Kidney epithelial cell (primary cell): ENCODE measurements at regions not wholly inside any gene's neighbourhood (a gene's known extent, or its start where the extent isn't known, plus 50 kb on each side); places are given as distances from the start of the nearest gene placed in this dataset.

Source experiments
- DNase-seq: peaks from one replicate; pipeline ENCODE4 v3.0.0-alpha.2; 2010; ENCODE audit warnings: low read depth
- H3K27me3 ChIP-seq: 2 replicates; pipeline ENCODE4 v1.6.0; 2011; ENCODE audit warnings: low read length; ENCODE audit not compliant: control insufficient read depth, insufficient read depth
- H3K36me3 ChIP-seq: 2 replicates; pipeline ENCODE4 v1.5.1; 2011; ENCODE audit warnings: low read length; ENCODE audit not compliant: control insufficient read depth, insufficient read depth
- H3K4me3 ChIP-seq: 2 replicates; pipeline ENCODE4 v1.5.1; 2011; ENCODE audit warnings: low read depth, mild to moderate bottlenecking, control low read depth, low read length
- TF ChIP-seq, protein P1 (sequence below): IDR thresholded peaks from 2 replicates; pipeline ENCODE4 v1.5.1; 2011; ENCODE audit warnings: mild to moderate bottlenecking, moderate library complexity, low read length, control low read depth, inconsistent platforms; ENCODE audit not compliant: insufficient read depth, poor library complexity, severe bottlenecking

DNA sequence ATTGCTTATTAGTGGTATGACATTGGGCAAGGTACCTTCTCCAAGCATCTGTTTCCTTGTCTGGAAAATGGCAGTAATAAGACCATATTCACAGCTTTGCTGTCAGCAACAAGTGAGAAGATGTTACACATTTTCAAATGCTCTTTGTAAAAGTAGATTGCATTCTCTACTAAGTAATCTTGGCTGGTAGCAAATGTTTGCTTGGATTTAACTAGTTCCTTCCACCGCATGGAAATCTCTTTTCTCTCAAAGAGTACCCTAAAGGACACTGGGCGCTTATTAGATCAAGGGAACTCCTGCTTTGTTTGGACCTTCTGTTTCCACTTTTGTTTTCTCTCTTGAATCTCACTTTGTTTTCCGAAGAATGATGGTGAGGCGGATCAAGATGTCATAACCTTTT is 185.2 kb upstream of the BMPER start:
- TF ChIP-seq, protein P1, sequence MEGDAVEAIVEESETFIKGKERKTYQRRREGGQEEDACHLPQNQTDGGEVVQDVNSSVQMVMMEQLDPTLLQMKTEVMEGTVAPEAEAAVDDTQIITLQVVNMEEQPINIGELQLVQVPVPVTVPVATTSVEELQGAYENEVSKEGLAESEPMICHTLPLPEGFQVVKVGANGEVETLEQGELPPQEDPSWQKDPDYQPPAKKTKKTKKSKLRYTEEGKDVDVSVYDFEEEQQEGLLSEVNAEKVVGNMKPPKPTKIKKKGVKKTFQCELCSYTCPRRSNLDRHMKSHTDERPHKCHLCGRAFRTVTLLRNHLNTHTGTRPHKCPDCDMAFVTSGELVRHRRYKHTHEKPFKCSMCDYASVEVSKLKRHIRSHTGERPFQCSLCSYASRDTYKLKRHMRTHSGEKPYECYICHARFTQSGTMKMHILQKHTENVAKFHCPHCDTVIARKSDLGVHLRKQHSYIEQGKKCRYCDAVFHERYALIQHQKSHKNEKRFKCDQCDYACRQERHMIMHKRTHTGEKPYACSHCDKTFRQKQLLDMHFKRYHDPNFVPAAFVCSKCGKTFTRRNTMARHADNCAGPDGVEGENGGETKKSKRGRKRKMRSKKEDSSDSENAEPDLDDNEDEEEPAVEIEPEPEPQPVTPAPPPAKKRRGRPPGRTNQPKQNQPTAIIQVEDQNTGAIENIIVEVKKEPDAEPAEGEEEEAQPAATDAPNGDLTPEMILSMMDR = no peak
- Histone ChIP-seq H3K27me3 (no peaks in the 10 kb centered on the region), H3K36me3 (no peaks in the 10 kb centered on the region), H3K4me3 (no peak overlapping the region)
- DNase-seq = no peak

- no peak for DNase-seq
- Histone ChIP-seq H3K4me3 (no peak overlapping the region), H3K36me3 (no peaks in the 10 kb centered on the region), H3K27me3 (no peaks in the 10 kb centered on the region)
- TF ChIP-seq, protein P1 = no peak
Observed at GRCh38 chr7:33720870-33721269, 184.5 kb upstream of the BMPER start.

GRCh38 chr7:33721895-33722294 is 183.4 kb upstream of the BMPER start:
- no peak for DNase-seq
- TF ChIP-seq, protein P1 = no peak
- Histone ChIP-seq H3K27me3 (no peaks in the 10 kb centered on the region), H3K36me3 (no peaks in the 10 kb centered on the region), H3K4me3 (no peak overlapping the region)

- peak; percentile 90 for DNase-seq
- Histone ChIP-seq H3K27me3 (no peaks in the 10 kb centered on the region), H3K36me3 (no peaks in the 10 kb centered on the region), H3K4me3 (no peak overlapping the region)
- TF ChIP-seq, protein P1 = no peak
Observed at GRCh38 chr7:33722383-33723101, 182.8 kb upstream of the BMPER start.

DNA sequence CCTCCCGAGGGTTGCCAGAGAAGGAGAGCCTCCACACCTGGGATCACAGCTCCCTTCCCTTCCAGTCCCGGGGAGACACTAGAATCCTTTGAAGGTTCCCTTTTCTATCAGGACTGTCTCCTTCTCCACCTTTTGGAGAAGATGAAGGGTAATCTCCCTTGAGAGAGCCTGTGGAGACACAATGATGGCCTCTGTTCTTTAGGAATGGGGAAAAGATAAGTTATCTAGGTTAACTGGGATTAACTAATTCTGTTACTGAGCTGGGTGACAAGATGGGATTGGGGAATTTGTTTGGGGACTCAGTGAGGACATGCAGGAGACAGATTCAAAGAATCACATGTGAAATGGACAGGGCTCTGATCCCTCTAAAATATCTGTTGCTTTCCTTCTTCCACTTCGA is 181.1 kb upstream of the BMPER start:
- Histone ChIP-seq H3K27me3 (no peaks in the 10 kb centered on the region), H3K36me3 (no peaks in the 10 kb centered on the region), H3K4me3 (no peak overlapping the region)
- TF ChIP-seq, protein P1 = no peak
- no peak for DNase-seq
